PC-3 (cell line): ENCODE measurements at regions not wholly inside any gene's neighbourhood (a gene's known extent, or its start where the extent isn't known, plus 50 kb on each side); places are given as distances from the start of the nearest gene placed in this dataset.

Experiments used
- ATAC-seq: fragments of 200-7000 bp; cut with Tn5 transposase; 2 replicates; pipeline ENCODE4 v1.9.1; 2020; ENCODE audit warnings: mild to moderate bottlenecking, moderate library complexity
- BruUV-seq: library from RNA; stranded (reverse); fragments of 400-500 nt; replicated peaks from 2 replicates; lab custom pipeline; 2021; lab: Mats Ljungman, UMichigan
- CTCF ChIA-PET: fragments of 300-600 bp; sonication (Branson Sonifier 250); formaldehyde crosslinking; loops from one replicate; lab custom pipeline; 2022; ENCODE audit warnings: antibody characterized with exemption; lab: Charles Lee
- POLR2A ChIA-PET: fragments of 300-600 bp; sonication (Branson Sonifier 250); formaldehyde crosslinking; loops from one replicate; lab custom pipeline; 2022; ENCODE audit warnings: antibody characterized with exemption; ENCODE audit not compliant: unreplicated experiment; lab: Charles Lee
- DNase-seq: peaks from one replicate; pipeline ENCODE4 v3.0.0-alpha.2; 2015
- H2AFZ ChIP-seq: fragments of 300-600 bp; sonication (generic); 2 replicates; pipeline ENCODE4 v1.6.0; 2016; ENCODE audit warnings: antibody characterized with exemption, low read length
- H3F3A ChIP-seq: fragments of 300-600 bp; sonication (generic); one replicate; pipeline ENCODE4 v1.6.0; 2017; ENCODE audit warnings: antibody characterized with exemption, low read length, control low read depth, mild to moderate bottlenecking; ENCODE audit not compliant: unreplicated experiment
- H3K27ac ChIP-seq: fragments of 300-600 bp; sonication (generic); 2 replicates; pipeline ENCODE4 v1.5.1; 2016; ENCODE audit warnings: mild to moderate bottlenecking, low read length
- H3K27me3 ChIP-seq: fragments of 300-600 bp; sonication (generic); 2 replicates; pipeline ENCODE4 v1.6.1; 2016; ENCODE audit warnings: low read length, mixed read lengths
- H3K36me3 ChIP-seq: fragments of 300-600 bp; sonication (generic); 2 replicates; pipeline ENCODE4 v1.6.1; 2016; ENCODE audit warnings: low read depth, mixed run types, low read length, mixed read lengths
- H3K4me1 ChIP-seq: fragments of 300-600 bp; sonication (generic); 2 replicates; pipeline ENCODE4 v1.5.1; 2016; ENCODE audit warnings: low read length; ENCODE audit not compliant: insufficient read depth
- H3K4me2 ChIP-seq: fragments of 300-600 bp; sonication (generic); 2 replicates; pipeline ENCODE4 v1.6.0; 2016; ENCODE audit warnings: low read length
- H3K4me3 ChIP-seq: fragments of 300-600 bp; sonication (generic); 2 replicates; pipeline ENCODE4 v1.5.1; 2016; ENCODE audit warnings: mild to moderate bottlenecking, low read length, mixed read lengths
- H3K79me2 ChIP-seq: fragments of 300-600 bp; sonication (generic); 2 replicates; pipeline ENCODE4 v1.6.1; 2017; ENCODE audit warnings: low read length, mixed read lengths
- H3K9ac ChIP-seq: fragments of 300-600 bp; sonication (generic); 2 replicates; pipeline ENCODE4 v1.6.0; 2016; ENCODE audit warnings: mild to moderate bottlenecking, low read length
- H3K9me2 ChIP-seq: fragments of 300-600 bp; sonication (generic); replicated peaks from 2 replicates; pipeline ENCODE4 v1.6.1; 2016; ENCODE audit warnings: mixed run types, low read length, mixed read lengths
- H3K9me3 ChIP-seq: fragments of 300-600 bp; sonication (generic); 2 replicates; pipeline ENCODE4 v1.6.1; 2016; ENCODE audit warnings: low read length, mixed read lengths
- H4K20me1 ChIP-seq: fragments of 300-600 bp; sonication (generic); 2 replicates; pipeline ENCODE4 v1.6.1; 2016; ENCODE audit warnings: low read length, mixed read lengths
- CTCF ChIP-seq: fragments of 300-600 bp; sonication (generic); conservative IDR thresholded peaks from 2 replicates; pipeline ENCODE4 v1.5.1; 2017; ENCODE audit warnings: antibody characterized with exemption, low read depth, mild to moderate bottlenecking, low read length
- EZH2 ChIP-seq: fragments of 300-600 bp; sonication (generic); IDR thresholded peaks from one replicate; pipeline ENCODE4 v1.6.1; 2017; ENCODE audit warnings: antibody characterized with exemption, mild to moderate bottlenecking, low read length; ENCODE audit not compliant: unreplicated experiment
- EZH2phosphoT487 ChIP-seq: fragments of 300-600 bp; sonication (generic); IDR thresholded peaks from 2 replicates; pipeline ENCODE4 v1.6.1; 2018; ENCODE audit warnings: mild to moderate bottlenecking, antibody characterized with exemption, low read length, borderline replicate concordance
- intact Hi-C: fragments of 100-400 bp; cut with micrococcal nuclease; formaldehyde crosslinking; loops from 2 replicates; pipeline ENCODE4 v1.9.0; 2023

DNA sequence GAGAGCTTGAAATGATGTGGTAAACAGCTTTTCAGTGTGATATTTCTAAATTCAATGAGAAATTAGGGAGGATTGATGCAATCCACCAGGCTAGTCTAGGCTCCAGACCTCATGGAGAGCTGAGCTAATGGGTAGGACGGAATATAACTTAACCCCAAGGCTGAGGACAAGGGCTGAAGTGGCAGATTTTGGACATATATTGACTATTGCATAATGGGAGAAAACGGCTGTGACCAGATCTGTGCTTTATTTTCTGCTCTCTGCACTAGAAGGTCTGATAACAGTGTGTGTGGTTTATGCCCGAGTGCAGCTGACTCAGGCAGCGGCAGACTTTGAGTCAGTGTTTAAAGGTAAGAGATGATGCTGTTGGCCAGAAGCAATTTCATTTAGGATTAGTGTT is 70.6 kb downstream of the ACTBL2 start:
- Histone ChIP-seq H3K79me2 (no peaks in the 10 kb centered on the region), H3K36me3 (no peaks in the 10 kb centered on the region), H3K4me3 (no peak overlapping the region), H3K9ac (no peak overlapping the region), H3F3A (no peaks in the 10 kb centered on the region), H3K4me2 (0 out of 2 replicates have a peak overlapping the region, but pooled peaks have one; percentile 14), H4K20me1 (no peaks in the 10 kb centered on the region), H3K27ac (peak overlapping the region; percentile 14), H2AFZ (no peak overlapping the region), H3K4me1 (peaks cover 22% of the 10 kb centered on the region), H3K27me3 (no peaks in the 10 kb centered on the region), H3K9me3 (no peaks in the 10 kb centered on the region), H3K9me2 (no peaks in the 10 kb centered on the region)
- TF ChIP-seq EZH2phosphoT487 (no peak), EZH2 (no peak)
- BruUV-seq: no TSS peak
- peak; percentile 81 for ATAC-seq
- ChIA-PET CTCF (no interaction called here), POLR2A (no interaction called here)
- intact Hi-C loops: loop anchor here (2.0 to 5.0 kb wide), 2 partner anchors 77 to 115 kb away; no protein-coding TSS in a partner anchor
- peak; percentile 58 for DNase-seq

GRCh38 chr5:57410374-57411320 is 72.0 kb downstream of the ACTBL2 start:
- H3K4me1 ChIP-seq: peaks cover 22% of the 10 kb centered on the region
- H3K79me2 ChIP-seq: no peaks in the 10 kb centered on the region
- POLR2A ChIA-PET: interaction anchor here (0.5 kb wide), 1 partner anchor 27 kb away, joined by 4 read pairs; no protein-coding TSS in a partner anchor
- H3K4me3 ChIP-seq: no peak overlapping the region
- H3K4me2 ChIP-seq: no peak overlapping the region
- CTCF ChIA-PET: no interaction called here
- no peaks in the 10 kb centered on the region for H3K27me3 ChIP-seq
- H3K9me2 ChIP-seq: no peaks in the 10 kb centered on the region
- no peak for TF ChIP-seq CTCF
- TF ChIP-seq EZH2phosphoT487: no peak
- no peak for TF ChIP-seq EZH2
- intact Hi-C loops: loop anchor here (5.0 kb wide), 1 partner anchor 113 kb away; no protein-coding TSS in a partner anchor
- H3F3A ChIP-seq: no peaks in the 10 kb centered on the region
- no peak overlapping the region for H3K9ac ChIP-seq
- H3K27ac ChIP-seq: no peak overlapping the region
- H2AFZ ChIP-seq: no peak overlapping the region
- BruUV-seq: no TSS peak
- DNase-seq (no peak), ATAC-seq (no peak)
- no peaks in the 10 kb centered on the region for H3K36me3 ChIP-seq
- no peaks in the 10 kb centered on the region for H4K20me1 ChIP-seq
- H3K9me3 ChIP-seq: no peaks in the 10 kb centered on the region

DNA sequence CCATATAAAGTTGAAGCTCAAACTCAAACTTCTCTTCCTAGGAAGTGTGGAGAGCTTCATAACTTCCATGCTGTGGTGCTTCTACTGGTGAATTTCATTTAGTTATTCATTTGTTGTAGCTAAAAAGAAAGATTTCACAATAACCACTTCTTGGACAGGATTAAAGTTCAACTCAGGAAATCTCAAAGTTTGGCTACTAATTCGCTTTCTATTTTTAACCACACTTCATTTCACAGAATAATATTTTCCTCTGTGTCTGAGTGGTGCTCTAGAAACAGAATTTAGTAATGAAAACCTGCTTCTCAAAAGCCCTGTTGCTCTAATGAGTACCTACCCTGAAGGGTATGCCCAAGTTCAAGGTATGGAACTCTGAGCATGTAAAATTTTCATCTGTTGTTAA is 73.9 kb downstream of the ACTBL2 start:
- Histone ChIP-seq H3K27me3 (no peaks in the 10 kb centered on the region), H3K36me3 (no peaks in the 10 kb centered on the region), H3K4me3 (no peak overlapping the region), H2AFZ (no peak overlapping the region), H3K4me2 (no peak overlapping the region), H3K79me2 (no peaks in the 10 kb centered on the region), H3F3A (no peaks in the 10 kb centered on the region), H4K20me1 (no peaks in the 10 kb centered on the region), H3K9ac (no peak overlapping the region), H3K4me1 (peaks cover 22% of the 10 kb centered on the region), H3K27ac (no peak overlapping the region), H3K9me2 (no peaks in the 10 kb centered on the region), H3K9me3 (no peaks in the 10 kb centered on the region)
- ChIA-PET CTCF (no interaction called here), POLR2A (no interaction called here)
- BruUV-seq: no TSS peak
- ATAC-seq (no peak), DNase-seq (no peak)
- intact Hi-C loops: no loop called here
- no peak for TF ChIP-seq CTCF
- TF ChIP-seq EZH2: no peak
- no peak for TF ChIP-seq EZH2phosphoT487
